Stomach (tissue), 4 donors: ENCODE measurements at regions not wholly inside any gene's neighbourhood (a gene's known extent, or its start where the extent isn't known, plus 50 kb on each side); places are given as distances from the start of the nearest gene placed in this dataset.

Experiments
- EP300 ChIP-seq: sonication (generic); formaldehyde crosslinking; IDR thresholded peaks from one replicate; pipeline ENCODE4 v1.6.1; 2017; ENCODE audit warnings: antibody characterized with exemption
- POLR2AphosphoS5 ChIP-seq, 3 donors: sonication (generic); formaldehyde crosslinking; IDR thresholded peaks; one replicate each; pipeline ENCODE4 v1.6.1; 2016; ENCODE audit warnings: antibody characterized with exemption in 3 of 3
- TF ChIP-seq, protein P1 (sequence below), 7 experiments: fragments of 450-650 bp in 4 of 7; fragments of 200-600 bp in 3 of 7; sonication (generic) in 3 of 7; IDR thresholded peaks; one replicate each; pipeline ENCODE4 v1.5.1; 2016 to 2019; ENCODE audit warnings: antibody characterized with exemption in 7 of 7, control low read depth in 2 of 7, mild to moderate bottlenecking in 1 of 7

DNA sequence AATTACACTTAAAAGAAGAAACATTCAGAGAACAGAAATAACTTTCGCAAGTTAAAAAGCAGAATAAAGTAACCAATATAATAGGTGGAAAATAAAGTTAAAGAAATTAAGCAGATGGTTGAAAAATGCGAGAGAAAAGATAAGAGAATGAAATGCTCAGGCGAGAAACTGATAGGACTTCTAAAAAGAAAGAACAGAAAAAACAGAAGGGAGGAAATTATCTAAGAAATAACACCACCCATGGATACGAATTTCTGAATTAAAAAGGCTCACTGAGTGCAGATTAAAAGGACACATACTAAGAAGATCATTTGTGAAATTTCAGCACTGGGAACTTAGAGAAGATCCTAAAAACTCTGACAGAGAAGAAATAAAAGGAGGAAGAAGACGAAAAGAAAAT lies 92.0 kb downstream of the HLX start:
- TF ChIP-seq, protein P1, sequence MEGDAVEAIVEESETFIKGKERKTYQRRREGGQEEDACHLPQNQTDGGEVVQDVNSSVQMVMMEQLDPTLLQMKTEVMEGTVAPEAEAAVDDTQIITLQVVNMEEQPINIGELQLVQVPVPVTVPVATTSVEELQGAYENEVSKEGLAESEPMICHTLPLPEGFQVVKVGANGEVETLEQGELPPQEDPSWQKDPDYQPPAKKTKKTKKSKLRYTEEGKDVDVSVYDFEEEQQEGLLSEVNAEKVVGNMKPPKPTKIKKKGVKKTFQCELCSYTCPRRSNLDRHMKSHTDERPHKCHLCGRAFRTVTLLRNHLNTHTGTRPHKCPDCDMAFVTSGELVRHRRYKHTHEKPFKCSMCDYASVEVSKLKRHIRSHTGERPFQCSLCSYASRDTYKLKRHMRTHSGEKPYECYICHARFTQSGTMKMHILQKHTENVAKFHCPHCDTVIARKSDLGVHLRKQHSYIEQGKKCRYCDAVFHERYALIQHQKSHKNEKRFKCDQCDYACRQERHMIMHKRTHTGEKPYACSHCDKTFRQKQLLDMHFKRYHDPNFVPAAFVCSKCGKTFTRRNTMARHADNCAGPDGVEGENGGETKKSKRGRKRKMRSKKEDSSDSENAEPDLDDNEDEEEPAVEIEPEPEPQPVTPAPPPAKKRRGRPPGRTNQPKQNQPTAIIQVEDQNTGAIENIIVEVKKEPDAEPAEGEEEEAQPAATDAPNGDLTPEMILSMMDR (IDR thresholded peaks at IDR 0.05), result no peak
- TF ChIP-seq POLR2AphosphoS5 (IDR thresholded peaks at IDR 0.05) (no peak), EP300 (no peak)
